OCI-LY3 (cell line): ENCODE measurements at regions not wholly inside any gene's neighbourhood (a gene's known extent, or its start where the extent isn't known, plus 50 kb on each side); places are given as distances from the start of the nearest gene placed in this dataset.

ENCODE experiments used
- CTCF ChIP-seq: fragments of 200-600, 300-600 bp; sonication (generic); IDR thresholded peaks from 2 replicates; pipeline ENCODE4 v1.5.1; 2014; ENCODE audit warnings: antibody characterized with exemption, low read length, low read depth
- EZH2phosphoT487 ChIP-seq: fragments of 200-600 bp; shearing (Covaris generic); IDR thresholded peaks from 2 replicates; pipeline ENCODE4 v1.6.1; 2018; ENCODE audit warnings: antibody characterized with exemption, mixed run types, low read depth

DNA sequence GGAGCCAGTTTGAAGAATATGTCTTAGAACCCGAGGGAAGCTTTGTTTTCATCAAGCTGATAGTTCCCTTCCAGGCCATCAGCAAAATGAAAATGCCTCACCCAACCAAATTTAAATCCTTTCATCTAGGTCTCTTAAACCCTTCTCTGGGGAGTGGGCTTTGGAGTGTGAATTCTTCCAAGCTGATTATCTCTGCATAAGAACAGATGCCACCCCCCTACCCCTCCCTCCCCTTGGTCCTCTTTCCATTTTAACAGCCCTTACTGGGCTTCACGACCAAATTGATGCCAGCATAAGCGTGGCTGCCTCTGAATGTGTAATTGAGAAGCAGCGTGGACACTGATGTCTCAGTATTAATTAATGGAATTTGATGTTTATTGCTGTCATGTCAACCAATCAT is 509.7 kb upstream of the CLINT1 start:
- TF ChIP-seq CTCF (no peak), EZH2phosphoT487 (no peak)
